ENCODE measurements at regions not wholly inside any gene's neighbourhood (a gene's known extent, or its start where the extent isn't known, plus 50 kb on each side); places are given as distances from the start of the nearest gene placed in this dataset.

- in situ Hi-C loops (cut with HindIII; ENCODE audit: low pct_unique_long_range_greater_than_20kb, low sequenced_read_pairs): no loop called here
- DNase-seq (ENCODE audit: low read depth): no peak
Measured at GRCh38 chr15:97817276-97817890, 143.1 kb upstream of the ARRDC4 start.

DNA sequence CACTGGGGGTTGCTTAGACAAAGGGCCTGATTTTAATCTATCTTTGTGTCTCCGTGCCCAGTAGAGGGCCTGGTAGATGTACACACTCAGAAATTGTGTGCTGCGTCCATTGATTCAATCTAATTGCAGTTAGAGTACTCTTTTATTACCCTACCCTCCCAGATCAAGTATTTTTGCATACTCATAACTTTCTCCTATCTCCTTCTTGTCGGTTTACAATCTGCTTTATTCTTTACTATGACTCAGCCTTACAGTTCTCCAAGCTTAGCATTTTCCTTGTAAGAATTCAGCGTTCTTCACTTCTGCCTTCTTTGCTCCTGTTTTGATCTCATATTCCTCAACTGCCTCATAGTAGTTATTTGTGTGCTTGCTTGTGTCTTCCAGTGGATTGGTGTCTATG lies 124.5 kb upstream of the ARRDC4 start:
- in situ Hi-C loops (cut with HindIII; ENCODE audit: low pct_unique_long_range_greater_than_20kb, low sequenced_read_pairs): no loop called here
- DNase-seq (ENCODE audit: low read depth): no peak

- no peak for DNase-seq (ENCODE audit: low read depth)
- in situ Hi-C loops (cut with HindIII; ENCODE audit: low pct_unique_long_range_greater_than_20kb, low sequenced_read_pairs): no loop called here
Measured at GRCh38 chr15:97837896-97838295, 122.6 kb upstream of the ARRDC4 start.

- no peak for DNase-seq (ENCODE audit: low read depth)
- in situ Hi-C loops (cut with HindIII; ENCODE audit: low pct_unique_long_range_greater_than_20kb, low sequenced_read_pairs): no loop called here
Measured at GRCh38 chr15:97838606-97839210, 121.8 kb upstream of the ARRDC4 start.

DNA sequence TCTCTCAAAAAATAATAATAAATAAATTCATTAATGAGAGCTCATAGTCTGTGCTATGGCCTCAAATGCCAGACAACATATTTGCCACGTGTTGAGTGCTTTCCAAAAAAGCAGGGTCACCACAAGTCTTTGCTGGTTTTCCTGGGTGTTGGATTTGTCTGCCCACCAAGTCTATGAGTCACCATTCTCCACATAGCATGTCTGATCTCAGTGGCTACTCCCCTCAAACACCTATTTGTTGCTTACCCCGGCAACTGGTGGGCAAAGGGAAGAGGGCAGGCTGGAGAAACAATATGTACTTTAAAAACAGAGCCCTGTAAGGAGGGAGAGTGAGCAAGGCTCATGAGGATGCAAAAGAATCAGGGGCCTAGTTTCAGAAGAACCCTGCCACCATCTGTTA lies 120.0 kb upstream of the ARRDC4 start:
- in situ Hi-C loops (cut with HindIII; ENCODE audit: low pct_unique_long_range_greater_than_20kb, low sequenced_read_pairs): no loop called here
- no peak for DNase-seq (ENCODE audit: low read depth)

- in situ Hi-C loops (cut with HindIII; ENCODE audit: low pct_unique_long_range_greater_than_20kb, low sequenced_read_pairs): no loop called here
- DNase-seq (ENCODE audit: low read depth): no peak
Measured at GRCh38 chr15:97841558-97841957, 118.9 kb upstream of the ARRDC4 start.

DNA sequence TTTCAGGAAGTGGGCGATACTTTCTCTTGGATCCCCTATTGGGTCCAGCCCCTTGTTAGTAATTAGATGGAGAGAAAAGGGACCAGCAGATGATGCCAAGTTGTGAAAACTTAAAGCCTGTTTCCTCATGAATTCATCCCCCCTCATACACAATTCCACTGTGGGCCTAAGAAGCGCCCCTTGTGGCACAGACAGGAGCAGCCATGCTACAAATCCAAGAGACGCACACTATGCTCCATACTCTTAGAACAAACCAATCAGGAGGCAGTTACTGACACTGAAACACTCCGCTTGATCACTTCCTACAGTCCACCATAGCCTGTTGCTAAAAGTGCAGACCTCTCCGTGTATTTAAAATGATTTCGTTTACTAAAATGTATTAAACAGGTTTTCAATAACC lies 111.3 kb upstream of the ARRDC4 start:
- in situ Hi-C loops (cut with HindIII; ENCODE audit: low pct_unique_long_range_greater_than_20kb, low sequenced_read_pairs): no loop called here
- DNase-seq (ENCODE audit: low read depth): no peak

DNA sequence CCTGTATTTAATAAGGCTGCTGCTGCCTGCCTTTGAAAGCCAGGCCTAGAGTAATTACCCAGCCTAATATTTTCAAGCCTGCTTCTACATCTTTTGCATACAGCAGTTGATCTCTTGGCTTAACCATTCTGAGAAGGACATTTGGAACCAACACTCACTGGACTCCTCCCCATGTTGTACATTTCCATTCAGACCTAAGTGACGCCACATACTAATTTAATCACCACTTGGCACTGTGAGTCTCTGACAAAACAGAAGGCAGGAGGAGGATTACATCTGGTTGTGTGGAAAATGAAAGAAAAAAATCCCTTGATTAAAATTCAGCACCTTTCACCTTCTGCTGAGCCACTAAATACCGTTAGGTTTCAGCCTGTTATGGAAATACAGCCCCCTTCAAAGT lies 102.2 kb upstream of the ARRDC4 start:
- in situ Hi-C loops (cut with HindIII; ENCODE audit: low pct_unique_long_range_greater_than_20kb, low sequenced_read_pairs): no loop called here
- no peak for DNase-seq (ENCODE audit: low read depth)

DNA sequence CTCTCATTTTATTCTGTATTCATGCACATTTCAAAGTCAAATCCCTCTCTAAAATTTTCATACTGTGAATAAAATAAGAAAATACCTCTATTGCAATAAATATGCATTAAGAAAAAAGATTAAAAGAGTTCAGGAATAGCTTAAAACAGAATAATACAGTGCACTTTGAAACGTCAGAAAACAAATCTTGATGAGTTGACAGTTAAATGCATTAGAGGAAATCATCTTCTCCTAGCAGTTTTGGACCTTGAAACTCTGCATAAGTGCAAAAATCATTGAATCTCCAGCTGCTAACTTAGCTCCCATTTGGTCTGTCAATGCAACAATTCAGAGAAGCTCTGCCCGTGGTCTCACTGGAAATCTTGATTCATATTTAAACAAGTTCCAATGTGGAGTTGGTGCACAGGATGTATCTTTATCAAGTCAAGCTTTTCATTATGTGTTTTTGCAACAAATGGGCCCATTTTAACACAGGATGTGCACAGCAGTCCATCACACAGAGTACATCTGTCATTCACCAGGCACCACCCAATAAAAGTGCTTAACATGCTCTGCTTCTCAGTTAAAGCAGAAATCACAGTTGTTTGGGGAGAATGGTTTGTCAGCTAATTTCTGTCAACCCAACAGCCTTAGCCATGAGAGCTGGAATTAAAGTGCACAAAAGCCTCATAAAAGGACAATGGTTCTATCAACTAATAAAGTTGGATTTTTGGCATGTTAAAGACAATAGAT lies 98.8 kb upstream of the ARRDC4 start:
- DNase-seq (ENCODE audit: low read depth): no peak
- in situ Hi-C loops (cut with HindIII; ENCODE audit: low pct_unique_long_range_greater_than_20kb, low sequenced_read_pairs): no loop called here

DNA sequence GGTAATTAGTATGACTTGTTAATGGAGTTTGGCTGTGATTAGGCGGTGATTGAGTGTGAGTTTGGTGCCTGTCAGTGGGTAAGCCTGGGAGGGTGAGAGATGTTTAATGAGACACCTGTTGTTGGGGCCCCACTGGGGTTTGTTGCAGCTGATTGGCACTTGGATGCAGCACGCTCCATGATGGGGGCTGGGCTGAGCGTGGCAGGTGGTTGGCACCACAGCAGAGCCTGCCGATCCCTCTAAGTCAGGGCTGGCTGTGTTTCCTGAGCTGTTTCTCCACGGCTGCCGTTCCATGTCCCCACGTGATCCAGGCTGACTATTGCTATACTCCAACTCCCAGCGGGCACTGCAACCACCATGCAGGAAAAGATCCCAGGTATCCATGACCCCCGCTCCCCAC lies 93.5 kb upstream of the ARRDC4 start:
- in situ Hi-C loops (cut with HindIII; ENCODE audit: low pct_unique_long_range_greater_than_20kb, low sequenced_read_pairs): no loop called here
- DNase-seq (ENCODE audit: low read depth): no peak

DNA sequence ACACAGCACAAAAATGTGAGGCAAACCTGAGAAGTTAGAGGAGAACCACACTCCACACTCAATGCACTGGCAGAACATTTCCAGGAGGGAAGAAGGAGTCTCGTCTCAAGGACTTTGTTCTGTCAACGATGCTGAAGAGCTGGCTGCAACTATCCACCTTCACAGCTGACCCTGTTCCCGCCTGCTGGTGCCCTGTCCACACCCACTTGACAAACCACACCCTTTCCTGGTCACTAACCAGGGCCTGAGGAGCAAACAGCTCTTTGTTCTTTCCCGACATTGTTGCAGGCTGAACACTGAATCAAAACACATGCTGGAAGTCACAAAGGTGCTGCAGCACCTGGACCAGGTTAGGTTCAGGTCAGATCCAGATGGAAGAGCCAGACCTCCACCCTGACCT lies 92.6 kb upstream of the ARRDC4 start:
- in situ Hi-C loops (cut with HindIII; ENCODE audit: low pct_unique_long_range_greater_than_20kb, low sequenced_read_pairs): no loop called here
- no peak for DNase-seq (ENCODE audit: low read depth)

GRCh38 chr15:97868981-97869380 lies 91.5 kb upstream of the ARRDC4 start:
- in situ Hi-C loops (cut with HindIII; ENCODE audit: low pct_unique_long_range_greater_than_20kb, low sequenced_read_pairs): no loop called here
- no peak for DNase-seq (ENCODE audit: low read depth)

GRCh38 chr15:97870771-97871170 lies 89.7 kb upstream of the ARRDC4 start:
- DNase-seq (ENCODE audit: low read depth): no peak
- in situ Hi-C loops (cut with HindIII; ENCODE audit: low pct_unique_long_range_greater_than_20kb, low sequenced_read_pairs): no loop called here

DNA sequence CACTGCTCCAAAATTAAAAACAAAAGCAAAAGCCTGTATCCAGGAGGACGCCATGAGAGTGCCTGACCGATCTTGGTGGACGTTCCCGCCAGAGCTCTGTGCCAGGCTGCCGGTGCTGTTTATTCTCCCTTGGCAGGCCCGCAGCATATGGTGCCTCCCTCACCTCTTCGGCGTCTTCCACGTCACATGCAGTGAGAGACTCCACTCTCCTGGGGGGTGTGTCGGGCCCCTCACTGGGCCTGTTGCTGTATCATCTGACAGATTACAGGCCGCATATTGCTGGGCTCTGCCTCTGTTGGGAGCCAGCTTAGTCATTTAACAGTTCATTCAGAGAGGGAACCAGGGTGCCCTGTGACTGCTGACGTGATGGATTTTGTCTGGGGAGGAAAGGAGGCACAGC lies 86.4 kb upstream of the ARRDC4 start:
- DNase-seq (ENCODE audit: low read depth): no peak
- in situ Hi-C loops (cut with HindIII; ENCODE audit: low pct_unique_long_range_greater_than_20kb, low sequenced_read_pairs): no loop called here

- in situ Hi-C loops (cut with HindIII; ENCODE audit: low pct_unique_long_range_greater_than_20kb, low sequenced_read_pairs): no loop called here
- DNase-seq (ENCODE audit: low read depth): no peak
Measured at GRCh38 chr15:97875025-97875512, 85.4 kb upstream of the ARRDC4 start.

- in situ Hi-C loops (cut with HindIII; ENCODE audit: low pct_unique_long_range_greater_than_20kb, low sequenced_read_pairs): no loop called here
- DNase-seq (ENCODE audit: low read depth): no peak
Measured at GRCh38 chr15:97875513-97876280, 84.8 kb upstream of the ARRDC4 start.

DNA sequence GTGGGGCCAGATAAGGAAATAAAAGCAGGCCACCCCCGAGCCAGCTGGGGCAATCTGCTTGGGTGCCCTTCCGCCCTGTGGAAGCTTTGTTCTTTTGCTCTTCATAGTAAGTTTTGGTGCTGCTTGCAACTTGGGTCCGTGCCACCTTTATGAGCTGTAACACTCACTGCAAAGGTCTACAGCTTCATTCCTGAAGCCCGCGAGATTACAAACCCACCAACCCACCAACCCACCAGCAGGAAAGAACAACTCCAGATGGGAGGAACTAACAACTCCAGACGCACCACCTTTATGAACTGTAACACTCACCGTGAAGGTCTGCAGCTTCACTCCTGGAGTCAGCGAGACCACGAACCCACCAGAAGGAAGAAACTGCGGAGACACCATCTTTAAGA lies 84.2 kb upstream of the ARRDC4 start:
- in situ Hi-C loops (cut with HindIII; ENCODE audit: low pct_unique_long_range_greater_than_20kb, low sequenced_read_pairs): no loop called here
- no peak for DNase-seq (ENCODE audit: low read depth)

- in situ Hi-C loops (cut with HindIII; ENCODE audit: low pct_unique_long_range_greater_than_20kb, low sequenced_read_pairs): no loop called here
- no peak for DNase-seq (ENCODE audit: low read depth)
Measured at GRCh38 chr15:97881346-97881965, 79.0 kb upstream of the ARRDC4 start.
